GM18505 (cell line): ENCODE measurements at regions not wholly inside any gene's neighbourhood (a gene's known extent, or its start where the extent isn't known, plus 50 kb on each side); places are given as distances from the start of the nearest gene placed in this dataset.

Experiments
- ATAC-seq: cut with Tn5 transposase; IDR thresholded peaks from one replicate; pipeline ENCODE4 v1.9.1; 2021; ENCODE audit not compliant: unreplicated experiment
- POLR2A ChIP-seq: IDR thresholded peaks from 4 replicates; pipeline ENCODE4 v1.6.1; 2011; ENCODE audit warnings: borderline replicate concordance; ENCODE audit not compliant: insufficient read depth, insufficient read length; ENCODE audit errors: extremely low read depth

GRCh38 chr12:84727961-84728360 lies 184.6 kb downstream of the SLC6A15 start:
- no peak for ATAC-seq
- TF ChIP-seq POLR2A: no peak

- no peak for ATAC-seq
- no peak for TF ChIP-seq POLR2A
Measured at GRCh38 chr12:84726780-84727179, 185.8 kb downstream of the SLC6A15 start.

- TF ChIP-seq POLR2A: no peak
- ATAC-seq: no peak
Measured at GRCh38 chr12:84723988-84724387, 188.6 kb downstream of the SLC6A15 start.

GRCh38 chr12:84719997-84720396 lies 192.6 kb downstream of the SLC6A15 start:
- no peak for TF ChIP-seq POLR2A
- no peak for ATAC-seq

GRCh38 chr12:84718906-84719305 lies 193.7 kb downstream of the SLC6A15 start:
- no peak for TF ChIP-seq POLR2A
- ATAC-seq: no peak

- no peak for ATAC-seq
- no peak for TF ChIP-seq POLR2A
Measured at GRCh38 chr12:84712747-84713146, 199.9 kb downstream of the SLC6A15 start.

GRCh38 chr12:84706374-84706773 lies 206.2 kb downstream of the SLC6A15 start:
- no peak for TF ChIP-seq POLR2A
- ATAC-seq: no peak

- no peak for TF ChIP-seq POLR2A
- ATAC-seq: no peak
Measured at GRCh38 chr12:84704856-84705255, 207.7 kb downstream of the SLC6A15 start.

- TF ChIP-seq POLR2A: no peak
- ATAC-seq: no peak
Measured at GRCh38 chr12:84702001-84702400, 210.6 kb downstream of the SLC6A15 start.

GRCh38 chr12:84701041-84701440 lies 211.6 kb downstream of the SLC6A15 start:
- TF ChIP-seq POLR2A: no peak
- no peak for ATAC-seq

- TF ChIP-seq POLR2A: no peak
- no peak for ATAC-seq
Measured at GRCh38 chr12:84698576-84699333, 213.8 kb downstream of the SLC6A15 start.

- no peak for ATAC-seq
- TF ChIP-seq POLR2A: no peak
Measured at GRCh38 chr12:84696908-84697540, 215.6 kb downstream of the SLC6A15 start.

GRCh38 chr12:84696281-84696680 lies 216.3 kb downstream of the SLC6A15 start:
- no peak for ATAC-seq
- TF ChIP-seq POLR2A: no peak

- no peak for TF ChIP-seq POLR2A
Measured at GRCh38 chr12:84694116-84694515, 218.5 kb downstream of the SLC6A15 start.

More at GRCh38 chr12:84694116-84694515, 218.5 kb downstream of the SLC6A15 start:
- ATAC-seq: no peak
